Aorta (tissue), 5 donors: ENCODE measurements at regions not wholly inside any gene's neighbourhood (a gene's known extent, or its start where the extent isn't known, plus 50 kb on each side); places are given as distances from the start of the nearest gene placed in this dataset.
"Not testable (repeated sequence)": the region's sequence is repeated elsewhere in the genome, so short reads cannot be mapped to it uniquely, and the experiment has no call there.

Source experiments
- ATAC-seq: fragments of 200-7000 bp; cut with Tn5 transposase; one replicate; pipeline ENCODE4 v1.9.1; 2022; ENCODE audit warnings: moderate library complexity; ENCODE audit not compliant: low FRiP score
- DNase-seq, 2 donors: peaks; one replicate each; pipeline ENCODE4 v3.0.0-alpha.2; 2020
- H3K27ac ChIP-seq, 2 donors: one replicate each; pipeline ENCODE4 v1.5.1; 2013; ENCODE audit warnings: low read length in 2 of 2, mild to moderate bottlenecking in 2 of 2, moderate library complexity in 2 of 2, control low read depth in 1 of 2, inconsistent platforms in 1 of 2, low read depth in 1 of 2
- H3K27me3 ChIP-seq, 2 donors: one replicate each; pipeline ENCODE4 v1.6.1; 2013; ENCODE audit warnings: control low read depth in 1 of 2, low read length in 1 of 2, mild to moderate bottlenecking in 1 of 2, moderate library complexity in 1 of 2; ENCODE audit not compliant: insufficient read depth in 2 of 2, control insufficient read depth in 1 of 2
- H3K36me3 ChIP-seq, 2 donors: one replicate each; pipeline ENCODE4 v1.6.1; 2013; ENCODE audit warnings: control low read depth in 1 of 2, low read length in 1 of 2, mild to moderate bottlenecking in 1 of 2; ENCODE audit not compliant: insufficient read depth in 2 of 2, control insufficient read depth in 1 of 2
- H3K4me1 ChIP-seq, 2 donors: one replicate each; pipeline ENCODE4 v1.6.1; 2013; ENCODE audit warnings: low read length in 2 of 2, control low read depth in 1 of 2, mild to moderate bottlenecking in 1 of 2, moderate library complexity in 1 of 2; ENCODE audit not compliant: insufficient read depth in 2 of 2, control insufficient read depth in 1 of 2
- H3K4me3 ChIP-seq, 2 donors: one replicate each; pipeline ENCODE4 v1.5.1; 2013; ENCODE audit warnings: low read length in 2 of 2, control low read depth in 1 of 2, mild to moderate bottlenecking in 1 of 2
- H3K9me3 ChIP-seq: one replicate; pipeline ENCODE4 v1.6.1; 2013; ENCODE audit warnings: mild to moderate bottlenecking, low read length; ENCODE audit not compliant: control insufficient read depth
- WGBS, 2 donors: extraction: QIAGEN DNeasy Blood & Tissue Kit; methylation state at CpG; one replicate each; pipeline ENCODE4 v1.1.7; 2013; 5-methylcytosine and 5-hydroxymethylcytosine counted together
- intact Hi-C, 2 donors: fragments of 100-400 bp; cut with DNase I; formaldehyde crosslinking; loops; one replicate each; pipeline versions ENCODE4 v1.14.2 to v1.15.0; 2022
- donor health status: healthy with polysubstance abuse.
- donor health status: Bipolar disorder and iron deficiency.
- donor health status: DM: no; HTN: no; CAD: no.
- donor health status: DM: no; HTN: no; CAD: no.
- donor health status: DM: yes; HTN: yes; CAD: no.

DNA sequence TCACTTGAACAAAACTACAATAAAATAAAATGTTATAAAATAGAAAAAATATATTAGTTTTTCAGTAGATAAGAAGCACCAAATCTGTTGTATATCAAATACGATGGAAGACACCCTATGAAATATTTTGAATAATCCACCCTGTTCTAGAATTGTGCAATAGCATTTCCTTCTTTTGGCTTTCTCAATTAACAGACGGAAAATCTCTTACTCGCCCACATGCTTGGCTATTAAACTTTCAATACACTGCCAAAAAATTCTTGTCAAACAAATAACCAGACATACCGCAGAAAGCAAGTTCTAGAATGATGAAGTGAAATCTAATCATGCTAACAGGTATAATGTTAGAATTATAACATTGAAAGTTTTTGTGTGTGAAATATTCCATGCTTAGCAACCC, 671.6 kb upstream of the SLIT2 start:
- Histone ChIP-seq H3K27ac (no peak overlapping the region), H3K9me3 (no peaks in the 10 kb centered on the region), H3K4me1 (no peaks in the 10 kb centered on the region), H3K36me3 (no peaks in the 10 kb centered on the region), H3K4me3 (no peak overlapping the region), H3K27me3 (no peaks in the 10 kb centered on the region)
- no peak for ATAC-seq
- 16 to 23% methylated on average over 4 of the region's 4 CpGs for WGBS, 2 donors
- DNase-seq = no peak
- intact Hi-C loops = no loop called here

DNA sequence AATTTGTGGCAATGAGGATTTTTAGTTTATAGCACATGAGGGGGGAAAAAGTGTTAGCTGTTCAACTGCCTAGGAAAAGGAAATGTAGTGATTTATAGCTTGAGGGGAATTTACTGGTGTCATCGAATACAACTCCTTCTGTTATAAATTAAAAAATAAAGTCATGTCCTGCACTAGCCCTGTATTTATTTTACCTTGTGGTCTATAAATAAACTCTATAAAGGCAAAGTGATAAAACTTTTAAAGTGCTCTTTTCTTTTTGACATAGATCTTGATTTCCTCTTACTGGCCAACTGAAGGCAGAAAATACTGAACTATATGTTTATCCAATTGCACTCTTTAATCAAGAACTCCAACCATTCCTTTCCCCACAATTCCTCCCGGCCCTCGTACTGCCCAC, 672.1 kb upstream of the SLIT2 start:
- no peaks in the 10 kb centered on the region for H3K9me3 ChIP-seq
- intact Hi-C loops = no loop called here
- no peak overlapping the region for H3K4me3 ChIP-seq
- H3K27ac ChIP-seq = no peak overlapping the region
- H3K4me1 ChIP-seq = no peaks in the 10 kb centered on the region
- whole genome bisulfite sequencing, 2 donors = 59 to 62% methylated on average over 3 of the region's 3 CpGs
- DNase-seq = no peak
- no peaks in the 10 kb centered on the region for H3K36me3 ChIP-seq
- ATAC-seq = no peak
- H3K27me3 ChIP-seq = no peaks in the 10 kb centered on the region

DNA sequence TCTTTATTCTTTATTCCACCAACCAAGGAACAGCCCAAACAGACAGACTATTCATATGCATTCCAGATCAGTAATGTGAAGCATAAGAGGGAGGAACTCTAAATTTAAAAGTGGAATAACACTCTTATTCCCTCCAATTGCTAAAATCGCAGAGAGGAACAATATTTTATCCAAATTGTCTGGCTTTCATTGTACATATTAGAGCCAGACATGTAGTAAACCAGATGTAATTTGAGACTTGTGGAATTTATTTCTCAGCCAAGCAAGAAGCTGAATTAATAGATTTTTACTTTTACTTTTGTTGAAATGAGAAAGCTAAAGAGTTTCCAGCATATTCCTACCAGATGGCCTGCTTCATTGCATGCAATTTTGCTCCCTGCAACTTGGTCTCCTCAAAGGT, 674.6 kb upstream of the SLIT2 start:
- intact Hi-C loops = no loop called here
- H3K4me3 ChIP-seq = no peak overlapping the region
- H3K4me1 ChIP-seq = no peaks in the 10 kb centered on the region
- ATAC-seq = no peak
- WGBS, 2 donors = 3 to 8% methylated on average over 1 of the region's 1 CpG
- H3K9me3 ChIP-seq = no peaks in the 10 kb centered on the region
- H3K36me3 ChIP-seq = no peaks in the 10 kb centered on the region
- no peaks in the 10 kb centered on the region for H3K27me3 ChIP-seq
- no peak overlapping the region for H3K27ac ChIP-seq
- no peak for DNase-seq

DNA sequence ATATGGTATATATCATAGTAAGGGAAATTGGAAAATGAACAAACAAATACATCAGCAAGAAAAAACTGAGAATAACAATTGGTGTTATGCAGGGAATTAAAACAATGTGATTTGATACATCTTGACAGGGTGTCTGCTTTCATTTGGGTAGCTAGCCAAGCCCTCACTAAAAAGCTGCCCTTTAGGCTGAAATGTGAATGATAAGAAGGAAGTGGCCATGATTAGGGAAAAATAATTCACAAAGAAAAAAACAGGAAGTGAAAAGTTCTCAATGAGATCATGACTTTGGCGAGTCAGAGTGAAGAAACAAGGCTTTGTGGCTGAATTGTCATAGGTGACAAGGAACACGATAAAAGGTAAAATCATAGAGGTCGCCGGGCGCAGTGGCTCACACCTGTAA, 675.8 kb upstream of the SLIT2 start:
- DNase-seq (no peak), ATAC-seq (no peak)
- intact Hi-C loops = no loop called here
- H3K36me3 ChIP-seq = no peaks in the 10 kb centered on the region
- H3K27me3 ChIP-seq = no peaks in the 10 kb centered on the region
- H3K4me3 ChIP-seq = no peak overlapping the region
- no peaks in the 10 kb centered on the region for H3K4me1 ChIP-seq
- WGBS, 2 donors = 92% methylated on average over 5 of the region's 5 CpGs
- no peak overlapping the region for H3K27ac ChIP-seq
- no peaks in the 10 kb centered on the region for H3K9me3 ChIP-seq

DNA sequence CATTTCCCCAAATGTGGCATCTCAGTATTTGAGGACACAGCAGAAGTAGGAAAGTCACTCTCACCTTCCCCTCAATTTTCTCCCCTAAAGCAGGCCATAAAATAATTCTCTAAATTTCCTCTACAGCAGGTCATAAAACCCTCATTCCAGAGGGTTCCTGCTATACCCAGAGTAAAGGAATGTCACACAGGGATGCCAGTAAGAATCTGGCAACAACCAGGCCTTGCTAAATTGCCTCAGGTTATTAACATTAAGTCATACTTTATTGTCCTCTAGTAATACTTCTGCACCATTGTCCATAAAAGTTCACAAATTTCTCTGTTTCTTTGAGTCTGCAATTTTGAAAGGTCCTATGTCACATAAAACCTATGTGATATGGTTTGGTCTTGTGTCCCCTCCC, 685.7 kb upstream of the SLIT2 start:
- no peaks in the 10 kb centered on the region for H3K27me3 ChIP-seq
- intact Hi-C loops = no loop called here
- H3K36me3 ChIP-seq = no peaks in the 10 kb centered on the region
- ATAC-seq (no peak), DNase-seq (no peak)
- H3K4me1 ChIP-seq = no peaks in the 10 kb centered on the region
- H3K4me3 ChIP-seq = no peak overlapping the region
- H3K9me3 ChIP-seq = no peaks in the 10 kb centered on the region
- H3K27ac ChIP-seq = no peak overlapping the region

DNA sequence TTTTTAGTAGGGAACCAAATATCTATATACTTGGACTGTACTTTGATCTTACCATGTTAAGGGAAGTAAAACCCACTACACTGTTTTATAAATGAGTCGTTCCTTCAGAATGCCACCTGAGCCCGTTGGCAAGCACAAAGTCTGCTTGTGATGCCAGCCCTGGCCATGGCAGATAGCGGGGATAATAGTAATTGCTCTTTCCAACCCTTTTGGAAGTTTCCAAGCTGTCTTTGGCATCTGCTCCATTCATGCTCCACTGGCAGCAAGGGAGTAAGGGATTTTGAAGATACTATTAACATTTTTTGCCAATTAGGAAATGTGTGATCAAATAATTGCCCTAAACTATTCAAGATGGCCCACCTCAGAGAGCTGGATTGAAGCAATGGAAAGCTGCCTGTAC, 689.2 kb upstream of the SLIT2 start:
- Histone ChIP-seq H3K9me3 (no peaks in the 10 kb centered on the region), H3K4me1 (no peaks in the 10 kb centered on the region), H3K27me3 (no peaks in the 10 kb centered on the region), H3K27ac (no peak overlapping the region), H3K36me3 (no peaks in the 10 kb centered on the region), H3K4me3 (no peak overlapping the region)
- 64 to 79% methylated on average over 3 of the region's 3 CpGs for WGBS, 2 donors
- DNase-seq (no peak), ATAC-seq (no peak)
- intact Hi-C loops = no loop called here

DNA sequence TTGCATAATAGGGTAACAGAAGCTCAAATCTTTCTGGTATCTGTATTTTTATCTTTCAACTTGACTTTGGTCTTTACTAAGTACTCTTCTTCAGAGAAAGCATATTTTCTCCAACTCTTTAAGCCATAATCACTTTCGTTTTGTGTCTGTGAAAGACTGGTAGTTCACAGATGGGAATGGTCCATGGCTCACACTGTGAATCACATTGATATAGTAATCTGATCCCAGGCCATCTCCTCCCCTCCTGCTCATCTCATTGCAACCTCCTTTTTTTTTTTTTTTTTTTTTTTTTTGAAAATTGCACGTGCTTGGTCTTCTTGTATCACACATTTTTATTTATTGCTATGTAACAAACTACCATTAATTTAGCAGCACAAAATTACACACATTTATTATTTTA, 694.5 kb upstream of the SLIT2 start:
- intact Hi-C loops = no loop called here
- H3K9me3 ChIP-seq = no peaks in the 10 kb centered on the region
- no peak for DNase-seq
- no peak overlapping the region for H3K27ac ChIP-seq
- no peak for ATAC-seq
- 93 to 97% methylated on average over 2 of the region's 2 CpGs for WGBS, 2 donors
- no peak overlapping the region for H3K4me3 ChIP-seq
- H3K36me3 ChIP-seq = no peaks in the 10 kb centered on the region
- H3K27me3 ChIP-seq = no peaks in the 10 kb centered on the region
- H3K4me1 ChIP-seq = no peaks in the 10 kb centered on the region

DNA sequence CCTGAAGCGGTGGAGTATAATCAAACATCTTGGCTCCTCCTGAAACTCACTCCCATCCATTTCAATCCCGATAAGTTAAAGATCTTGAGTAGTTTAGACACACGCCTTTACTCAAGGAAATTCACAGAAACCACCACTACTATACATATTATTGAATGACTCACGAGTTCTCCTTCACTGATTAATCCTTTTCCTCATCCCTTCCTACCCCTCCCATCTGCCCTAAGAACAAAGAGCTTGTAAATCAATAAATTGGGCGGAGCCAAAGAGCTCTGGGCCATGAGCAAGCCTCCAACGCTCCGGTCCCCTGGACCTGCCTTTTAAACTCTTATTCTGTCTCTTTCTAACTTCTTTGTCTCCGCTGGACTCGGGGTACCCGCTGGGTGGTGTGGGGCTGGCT, 695.4 kb upstream of the SLIT2 start:
- H3K4me1 ChIP-seq, intact Hi-C loops, H3K27me3 ChIP-seq, DNase-seq, H3K4me3 ChIP-seq, H3K27ac ChIP-seq, H3K9me3 ChIP-seq, H3K36me3 ChIP-seq, ATAC-seq: not testable (repeated sequence)
- 94% methylated on average over 10 of the region's 10 CpGs for WGBS, 2 donors

DNA sequence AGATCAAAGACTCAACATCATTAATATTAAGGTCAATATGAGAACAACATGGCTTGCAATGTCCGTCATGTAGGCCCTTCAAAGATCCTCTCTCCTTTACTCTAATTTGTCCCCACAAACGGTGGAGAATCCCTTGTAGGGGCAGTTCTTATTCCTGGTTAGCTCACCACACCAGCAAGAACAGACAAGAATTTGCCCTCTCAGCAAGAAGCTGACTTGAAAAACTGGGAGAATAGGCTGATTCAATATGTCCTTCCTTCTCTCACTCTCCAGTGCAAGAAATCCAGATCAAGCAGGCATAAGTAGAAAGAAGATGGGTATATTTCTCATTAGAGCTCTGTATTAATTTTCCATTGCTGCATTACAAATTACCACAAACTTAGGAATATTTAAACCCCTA, 704.2 kb upstream of the SLIT2 start:
- intact Hi-C loops = no loop called here
- no peak overlapping the region for H3K4me3 ChIP-seq
- H3K9me3 ChIP-seq = no peaks in the 10 kb centered on the region

More for the DNA sequence above, 704.2 kb upstream of the SLIT2 start:
- no peaks in the 10 kb centered on the region for H3K4me1 ChIP-seq
- DNase-seq (no peak), ATAC-seq (no peak)
- no peaks in the 10 kb centered on the region for H3K36me3 ChIP-seq
- H3K27ac ChIP-seq = no peak overlapping the region
- no peaks in the 10 kb centered on the region for H3K27me3 ChIP-seq
- WGBS, 2 donors = 88 to 92% methylated on average over 2 of the region's 2 CpGs
